Neural cell (in vitro differentiated cells): ENCODE measurements at regions not wholly inside any gene's neighbourhood (a gene's known extent, or its start where the extent isn't known, plus 50 kb on each side); places are given as distances from the start of the nearest gene placed in this dataset.

Source experiments
- EP300 ChIP-seq: fragments of 450-650 bp; conservative IDR thresholded peaks from 2 replicates; pipeline ENCODE4 v1.6.1; 2014; ENCODE audit warnings: antibody characterized with exemption, mild to moderate bottlenecking, moderate library complexity; ENCODE audit not compliant: poor library complexity, severe bottlenecking
- EZH2 ChIP-seq: fragments of 200-600, 300-800 bp; shearing (Covaris generic), sonication (generic); IDR thresholded peaks from 2 replicates; pipeline ENCODE4 v1.6.1; 2014; ENCODE audit warnings: antibody characterized with exemption, low read length, borderline replicate concordance, mild to moderate bottlenecking; ENCODE audit not compliant: insufficient read depth, poor library complexity, severe bottlenecking
- MXI1 ChIP-seq: fragments of 450-650 bp; conservative IDR thresholded peaks from 2 replicates; pipeline ENCODE4 v1.6.1; 2014; ENCODE audit warnings: antibody characterized with exemption, mild to moderate bottlenecking; ENCODE audit not compliant: poor library complexity, severe bottlenecking
- POLR2AphosphoS5 ChIP-seq: IDR thresholded peaks from 2 replicates; pipeline ENCODE4 v1.6.1; 2012
- RAD21 ChIP-seq: fragments of 450-650 bp; conservative IDR thresholded peaks from 2 replicates; pipeline ENCODE4 v1.6.1; 2014; ENCODE audit warnings: antibody characterized with exemption, mild to moderate bottlenecking, moderate library complexity
- SMC3 ChIP-seq: fragments of 450-650 bp; conservative IDR thresholded peaks from 2 replicates; pipeline ENCODE4 v1.6.1; 2014; ENCODE audit warnings: antibody characterized with exemption, mild to moderate bottlenecking, moderate library complexity; ENCODE audit not compliant: poor library complexity
- TAF1 ChIP-seq: IDR thresholded peaks from 2 replicates; pipeline ENCODE4 v1.6.1; 2012; ENCODE audit warnings: low read depth
- TF ChIP-seq, protein P1 (sequence below): fragments of 450-650 bp; IDR thresholded peaks from 2 replicates; pipeline ENCODE4 v1.5.1; 2014; ENCODE audit warnings: antibody characterized with exemption, mild to moderate bottlenecking, moderate library complexity; ENCODE audit not compliant: poor library complexity, severe bottlenecking

DNA sequence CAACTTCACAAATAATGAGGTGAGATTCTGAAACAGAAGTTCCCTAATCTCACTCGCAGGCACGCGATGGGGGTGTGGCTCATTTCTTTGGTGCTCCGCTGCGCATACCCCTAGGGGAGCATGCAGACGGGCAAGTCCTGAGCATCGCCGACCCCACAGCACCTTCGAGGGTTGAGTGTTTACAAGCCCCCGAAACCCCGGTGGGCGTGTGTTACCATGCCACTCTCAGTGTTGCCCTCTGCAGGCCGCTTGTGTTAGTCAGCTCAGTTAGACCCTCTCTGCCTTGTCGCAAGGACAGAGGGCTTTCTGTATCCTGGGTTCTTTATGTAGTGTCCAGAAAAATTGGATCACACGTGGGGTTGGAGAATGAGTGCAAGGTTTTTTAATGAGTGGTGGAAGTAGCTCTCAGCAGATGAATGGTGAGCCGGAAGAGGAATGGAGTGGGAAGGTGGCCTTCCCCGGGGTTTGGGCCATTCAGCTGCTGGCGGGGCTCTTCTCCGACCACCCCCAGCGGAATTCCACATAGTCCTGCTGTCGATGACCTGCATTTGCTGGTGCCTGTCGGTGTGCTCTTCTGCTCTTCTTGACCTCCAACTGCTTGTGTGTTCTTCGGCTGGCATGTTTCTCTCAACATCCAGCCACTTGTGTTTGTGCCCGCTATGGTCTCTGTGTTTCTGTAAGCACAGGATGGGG is 191.3 kb downstream of the RPRM start:
- TF ChIP-seq SMC3 (no peak), EP300 (no peak), EZH2 (no peak), POLR2AphosphoS5 (no peak), RAD21 (no peak), MXI1 (no peak), TAF1 (no peak)
- TF ChIP-seq, protein P1, sequence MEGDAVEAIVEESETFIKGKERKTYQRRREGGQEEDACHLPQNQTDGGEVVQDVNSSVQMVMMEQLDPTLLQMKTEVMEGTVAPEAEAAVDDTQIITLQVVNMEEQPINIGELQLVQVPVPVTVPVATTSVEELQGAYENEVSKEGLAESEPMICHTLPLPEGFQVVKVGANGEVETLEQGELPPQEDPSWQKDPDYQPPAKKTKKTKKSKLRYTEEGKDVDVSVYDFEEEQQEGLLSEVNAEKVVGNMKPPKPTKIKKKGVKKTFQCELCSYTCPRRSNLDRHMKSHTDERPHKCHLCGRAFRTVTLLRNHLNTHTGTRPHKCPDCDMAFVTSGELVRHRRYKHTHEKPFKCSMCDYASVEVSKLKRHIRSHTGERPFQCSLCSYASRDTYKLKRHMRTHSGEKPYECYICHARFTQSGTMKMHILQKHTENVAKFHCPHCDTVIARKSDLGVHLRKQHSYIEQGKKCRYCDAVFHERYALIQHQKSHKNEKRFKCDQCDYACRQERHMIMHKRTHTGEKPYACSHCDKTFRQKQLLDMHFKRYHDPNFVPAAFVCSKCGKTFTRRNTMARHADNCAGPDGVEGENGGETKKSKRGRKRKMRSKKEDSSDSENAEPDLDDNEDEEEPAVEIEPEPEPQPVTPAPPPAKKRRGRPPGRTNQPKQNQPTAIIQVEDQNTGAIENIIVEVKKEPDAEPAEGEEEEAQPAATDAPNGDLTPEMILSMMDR, result no peak
